ENCODE measurements at regions not wholly inside any gene's neighbourhood (a gene's known extent, or its start where the extent isn't known, plus 50 kb on each side); places are given as distances from the start of the nearest gene placed in this dataset.

GRCh38 chr3:153649286-153649839 is 471.8 kb upstream of the ARHGEF26 start (continued):
- TF ChIP-seq BCLAF1 (IDR thresholded peaks at IDR 0.05): no peak

GRCh38 chr3:153652076-153652475 is 469.1 kb upstream of the ARHGEF26 start:
- CTCF ChIA-PET: no interaction called here
- RAD21 ChIA-PET (ENCODE audit: unreplicated experiment): no interaction called here
- Histone ChIP-seq H3K4me3 (no peak overlapping the region), H3K9ac (ENCODE audit: control insufficient read depth, insufficient read depth, low read length) (no peak overlapping the region), H2AFZ (ENCODE audit: control insufficient read depth, low read depth, low read length) (no peak overlapping the region), H3K79me2 (ENCODE audit: control insufficient read depth, insufficient read depth, low read length) (no peaks in the 10 kb centered on the region), H4K20me1 (ENCODE audit: control insufficient read depth, insufficient read depth) (no peaks in the 10 kb centered on the region), H3K27me3 (replicated peaks in 1 of 2; ENCODE audit: control insufficient read depth in 2 of 2, insufficient read depth in 2 of 2, low read length in 1 of 2) (no peaks in the 10 kb centered on the region), H3K9me3 (replicated peaks; ENCODE audit: control insufficient read depth, insufficient read depth, low read length) (no peaks in the 10 kb centered on the region), H3K4me2 (ENCODE audit: control insufficient read depth, insufficient read depth) (no peak overlapping the region), H3K36me3 (ENCODE audit: control insufficient read depth in 2 of 2, insufficient read depth in 2 of 2, low read length in 1 of 2) (no peaks in the 10 kb centered on the region), H3K27ac (ENCODE audit: control insufficient read depth, insufficient read depth) (no peak overlapping the region), H3K4me1 (ENCODE audit: control insufficient read depth, insufficient read depth, low read length) (no peaks in the 10 kb centered on the region)
- no peak for DNase-seq (ENCODE audit: low read depth, low spot score)
- in situ Hi-C loops (cut with MboI) (no loop called here), intact Hi-C loops (cut with micrococcal nuclease; ENCODE audit: unreplicated experiment) (no loop called here)
- POLR2A ChIA-PET: no interaction called here
- no TSS peak for BruUV-seq (replicated peaks)
- ATAC-seq: no peak
- no peak for FAIRE-seq
- SMC1A ChIA-PET (ENCODE audit: uncharacterized antibody, unreplicated experiment): no interaction called here
- TF ChIP-seq NFYA (IDR thresholded peaks at IDR 0.05; ENCODE audit: borderline replicate concordance, low read depth, low read length) (no peak), CBX5 (IDR thresholded peaks at IDR 0.05; ENCODE audit: low read depth) (no peak), MEF2A (IDR thresholded peaks at IDR 0.05; ENCODE audit: insufficient read depth, low read depth, low read length) (no peak), USF2 (IDR thresholded peaks at IDR 0.05; ENCODE audit: borderline replicate concordance, low read depth, low read length) (no peak), KAT2A (conservative IDR thresholded peaks at IDR 0.05; ENCODE audit: control insufficient read depth, low read depth, low read length) (no peak), ZNF207 (IDR thresholded peaks at IDR 0.05; ENCODE audit: borderline replicate concordance) (no peak), SREBF2 (IDR thresholded peaks at IDR 0.05; ENCODE audit: low read length) (no peak), EP300 (IDR thresholded peaks at IDR 0.05; ENCODE audit: borderline replicate concordance in 1 of 2, control insufficient read depth in 1 of 2, low read depth in 2 of 2, low read length in 2 of 2) (no peak), SIX5 (IDR thresholded peaks at IDR 0.05; ENCODE audit: low read depth, low read length, severe bottlenecking) (no peak), SUPT20H (IDR thresholded peaks at IDR 0.05; ENCODE audit: borderline replicate concordance, control insufficient read depth, low read depth, low read length) (no peak), ZNF592 (IDR thresholded peaks at IDR 0.05) (no peak), NRF1 (conservative IDR thresholded peaks at IDR 0.05; ENCODE audit: low read depth, low read length) (no peak), CHD1 (IDR thresholded peaks at IDR 0.05; ENCODE audit: low read depth, low read length) (no peak), EZH2 (IDR thresholded peaks at IDR 0.05; ENCODE audit: borderline replicate concordance, control insufficient read depth, low read depth, low read length) (no peak), ZNF274 (IDR thresholded peaks at IDR 0.05; ENCODE audit: insufficient read depth, insufficient read length) (no peak)

All from GM12878 (cell line).